GM12872 (cell line): ENCODE measurements at regions not wholly inside any gene's neighbourhood (a gene's known extent, or its start where the extent isn't known, plus 50 kb on each side); places are given as distances from the start of the nearest gene placed in this dataset.

Source experiments
- TF ChIP-seq, protein P1 (sequence below): IDR thresholded peaks from 3 replicates; pipeline ENCODE4 v1.5.1; 2011; ENCODE audit warnings: low read depth, mild to moderate bottlenecking, low read length, moderate library complexity; ENCODE audit not compliant: insufficient read depth

DNA sequence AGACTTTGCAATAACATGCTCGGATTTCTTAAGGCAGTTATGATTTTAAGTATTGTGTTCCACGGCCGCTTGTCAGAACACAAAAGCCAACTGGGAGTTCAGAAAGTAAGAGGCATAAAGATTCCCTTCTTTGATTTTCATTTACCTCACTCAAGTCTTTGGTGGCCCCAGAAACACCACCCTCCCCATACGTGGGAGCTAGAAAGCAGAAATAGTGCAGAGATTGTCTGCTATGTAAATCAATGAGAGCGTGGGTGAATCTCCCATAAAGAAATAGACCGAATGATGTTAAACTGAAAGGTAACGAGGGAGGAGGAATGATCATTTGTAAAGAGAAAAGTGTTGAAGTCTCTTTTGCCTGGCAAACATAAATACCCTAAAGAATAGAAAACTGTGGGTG is 322.1 kb upstream of the ETAA1 start:
- TF ChIP-seq, protein P1, sequence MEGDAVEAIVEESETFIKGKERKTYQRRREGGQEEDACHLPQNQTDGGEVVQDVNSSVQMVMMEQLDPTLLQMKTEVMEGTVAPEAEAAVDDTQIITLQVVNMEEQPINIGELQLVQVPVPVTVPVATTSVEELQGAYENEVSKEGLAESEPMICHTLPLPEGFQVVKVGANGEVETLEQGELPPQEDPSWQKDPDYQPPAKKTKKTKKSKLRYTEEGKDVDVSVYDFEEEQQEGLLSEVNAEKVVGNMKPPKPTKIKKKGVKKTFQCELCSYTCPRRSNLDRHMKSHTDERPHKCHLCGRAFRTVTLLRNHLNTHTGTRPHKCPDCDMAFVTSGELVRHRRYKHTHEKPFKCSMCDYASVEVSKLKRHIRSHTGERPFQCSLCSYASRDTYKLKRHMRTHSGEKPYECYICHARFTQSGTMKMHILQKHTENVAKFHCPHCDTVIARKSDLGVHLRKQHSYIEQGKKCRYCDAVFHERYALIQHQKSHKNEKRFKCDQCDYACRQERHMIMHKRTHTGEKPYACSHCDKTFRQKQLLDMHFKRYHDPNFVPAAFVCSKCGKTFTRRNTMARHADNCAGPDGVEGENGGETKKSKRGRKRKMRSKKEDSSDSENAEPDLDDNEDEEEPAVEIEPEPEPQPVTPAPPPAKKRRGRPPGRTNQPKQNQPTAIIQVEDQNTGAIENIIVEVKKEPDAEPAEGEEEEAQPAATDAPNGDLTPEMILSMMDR, result no peak

DNA sequence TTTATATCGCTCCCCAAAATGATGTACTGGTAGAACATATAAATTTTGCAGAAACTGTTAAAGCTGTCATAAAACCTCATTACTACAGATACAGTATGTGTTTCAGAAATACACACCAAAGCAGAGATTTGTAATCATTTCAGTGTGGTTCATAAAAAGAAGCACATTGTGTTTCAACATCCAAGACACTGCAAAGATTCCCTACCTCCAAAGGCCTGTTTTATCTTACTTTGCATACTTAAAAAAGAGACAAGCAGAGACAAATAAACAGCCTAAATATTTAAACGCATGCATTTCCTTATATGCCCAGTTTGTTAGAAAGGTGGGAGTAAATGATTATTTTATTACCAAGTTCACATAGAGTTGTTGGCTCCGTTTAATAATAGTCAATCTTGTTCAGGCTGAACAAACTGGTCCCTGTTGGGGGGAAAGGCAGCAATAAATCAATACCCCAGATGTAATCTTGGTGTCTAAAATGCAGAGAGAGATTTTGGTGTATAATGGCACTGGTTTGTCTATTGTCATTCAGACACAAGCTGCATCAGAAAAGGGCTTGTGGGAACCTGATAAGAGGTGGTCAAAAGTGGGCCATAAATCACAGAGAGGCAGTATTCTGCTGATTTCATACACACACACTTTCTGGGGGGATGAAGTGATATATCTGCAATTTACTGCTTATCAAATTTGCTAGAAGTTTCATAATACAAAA is 321.4 kb upstream of the ETAA1 start:
- TF ChIP-seq, protein P1, result no peak

DNA sequence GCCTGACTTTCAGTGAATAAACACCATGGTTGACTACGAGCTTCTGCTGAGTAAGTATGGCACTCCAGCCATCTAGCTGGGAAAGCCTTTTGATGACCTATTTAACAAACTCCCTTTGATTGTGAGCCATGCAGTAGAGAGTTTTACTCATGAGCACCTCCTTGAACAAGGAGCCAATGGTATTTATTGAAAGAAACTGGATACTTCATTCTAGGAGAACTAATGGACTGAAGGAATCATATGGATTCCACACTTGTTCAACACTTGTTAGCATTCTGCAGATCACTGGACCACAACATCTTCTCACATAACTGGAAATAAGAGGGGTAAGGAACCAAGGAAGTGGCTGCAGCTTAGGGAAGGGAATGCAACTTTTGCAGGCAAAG is 320.9 kb upstream of the ETAA1 start:
- TF ChIP-seq, protein P1, result no peak

DNA sequence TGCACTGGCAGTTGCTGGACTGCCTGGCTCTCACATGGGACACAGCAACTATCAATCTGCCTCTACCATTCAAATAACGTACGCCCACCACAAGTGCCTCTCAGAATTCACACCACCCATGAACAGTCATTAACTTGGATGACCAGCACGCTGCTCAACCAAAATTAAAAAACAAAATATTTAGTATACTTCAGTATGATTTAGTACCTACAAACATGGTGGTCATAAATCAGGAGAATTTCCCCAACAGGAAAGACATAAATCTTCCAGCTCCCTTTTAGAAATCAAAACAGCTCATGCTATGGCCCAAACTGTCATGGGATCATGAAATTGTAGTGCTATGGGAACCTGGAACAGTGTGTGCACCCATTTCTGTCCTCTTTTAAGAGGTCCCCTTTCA is 317.4 kb upstream of the ETAA1 start:
- TF ChIP-seq, protein P1, result no peak

DNA sequence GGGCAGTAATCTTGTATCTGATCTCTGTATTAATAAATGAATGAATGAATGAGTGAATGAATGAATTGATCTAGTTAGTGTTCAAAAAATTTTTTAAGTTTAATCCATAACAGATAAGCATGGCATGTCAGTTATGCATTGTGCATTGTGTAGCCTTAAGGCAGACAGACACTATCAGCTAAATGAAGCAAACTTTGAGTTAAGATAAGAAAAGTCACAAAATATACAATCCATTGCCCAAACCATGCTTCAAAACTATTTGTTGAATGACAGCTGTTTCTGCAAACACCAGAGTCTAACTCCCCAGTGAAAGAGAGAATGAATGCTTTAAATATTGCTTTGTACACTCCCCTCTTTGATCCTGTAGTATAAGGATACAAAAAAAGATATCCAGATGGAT is 314.3 kb upstream of the ETAA1 start:
- TF ChIP-seq, protein P1, result no peak

DNA sequence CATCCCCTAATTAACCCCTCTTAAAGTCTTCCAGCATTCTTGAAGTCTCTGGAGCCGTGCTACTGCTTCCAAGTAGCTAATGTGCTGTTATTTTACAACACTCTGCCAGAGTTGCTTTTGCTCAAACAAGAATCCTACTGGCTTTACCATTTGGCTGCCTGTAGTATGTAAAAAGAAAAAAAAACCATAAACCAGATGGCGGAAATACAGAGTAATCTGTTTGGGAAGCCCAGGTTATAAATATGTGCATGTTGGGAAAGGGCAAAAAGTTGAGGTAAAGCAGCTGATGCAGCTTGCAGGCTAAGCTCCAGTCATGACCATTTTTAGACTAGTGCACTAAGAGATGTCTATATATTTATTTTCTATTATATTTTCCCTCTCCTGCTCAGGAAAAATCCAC is 313.2 kb upstream of the ETAA1 start:
- TF ChIP-seq, protein P1, result no peak

DNA sequence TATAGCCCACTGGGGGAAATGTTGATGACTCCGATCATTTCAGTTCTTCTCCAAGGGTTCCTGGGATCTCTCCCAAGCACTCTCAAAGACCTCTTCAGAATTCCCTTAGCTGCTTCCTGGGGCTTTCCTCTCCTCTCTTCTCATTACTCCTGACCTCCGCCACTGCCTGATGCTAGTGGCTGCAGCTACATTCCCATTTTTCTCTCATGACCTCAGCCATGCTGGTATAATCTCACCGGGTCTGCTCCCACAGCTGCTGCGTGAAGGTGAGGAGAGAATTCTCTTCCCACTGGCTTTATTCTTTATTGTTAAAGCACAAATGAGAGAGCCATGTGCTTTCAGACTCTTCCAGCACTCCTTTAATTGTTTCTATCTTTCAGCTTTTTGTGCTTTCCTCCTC is 312.0 kb upstream of the ETAA1 start:
- TF ChIP-seq, protein P1, result no peak

DNA sequence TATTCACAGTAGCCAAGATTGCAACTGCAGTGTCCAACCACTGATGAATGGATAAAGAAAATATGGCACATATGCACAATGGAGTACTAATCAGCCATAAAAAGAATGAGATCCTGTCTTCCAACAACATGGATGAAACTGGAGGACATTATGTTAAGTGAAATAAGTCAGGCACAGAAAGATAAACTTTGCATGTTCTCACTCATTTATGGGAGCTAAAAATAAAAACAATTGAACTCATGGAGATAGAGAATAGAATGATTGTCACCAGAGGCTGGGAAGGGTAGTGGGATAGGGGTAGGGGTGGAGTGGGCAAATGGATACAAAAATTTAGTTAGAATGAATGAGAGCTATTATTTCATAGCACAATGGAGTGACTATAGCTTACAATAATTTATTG is 305.5 kb upstream of the ETAA1 start:
- TF ChIP-seq, protein P1, result no peak
